ENCODE measurements at regions not wholly inside any gene's neighbourhood (a gene's known extent, or its start where the extent isn't known, plus 50 kb on each side); places are given as distances from the start of the nearest gene placed in this dataset.

DNA sequence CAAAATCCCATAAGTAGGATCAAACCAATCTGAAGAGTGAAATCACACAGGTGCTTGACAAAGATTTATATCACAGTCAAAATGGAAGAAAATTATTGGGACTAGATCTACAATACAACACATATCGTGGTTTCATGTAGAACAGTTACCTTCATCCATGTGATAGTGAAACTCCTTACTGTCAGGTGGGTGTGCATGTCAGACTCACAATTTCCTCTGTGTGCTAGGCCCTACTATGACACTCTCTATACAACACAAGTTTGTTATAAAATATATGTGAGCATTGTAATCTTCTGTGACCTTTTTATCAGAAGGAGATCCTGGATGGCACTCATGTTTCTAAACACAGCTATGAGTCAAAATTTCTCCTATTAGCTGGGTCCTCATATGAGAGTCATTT is 947.0 kb upstream of the TSPY4 start:
- intact Hi-C loops (cut with micrococcal nuclease), result no loop called here

DNA sequence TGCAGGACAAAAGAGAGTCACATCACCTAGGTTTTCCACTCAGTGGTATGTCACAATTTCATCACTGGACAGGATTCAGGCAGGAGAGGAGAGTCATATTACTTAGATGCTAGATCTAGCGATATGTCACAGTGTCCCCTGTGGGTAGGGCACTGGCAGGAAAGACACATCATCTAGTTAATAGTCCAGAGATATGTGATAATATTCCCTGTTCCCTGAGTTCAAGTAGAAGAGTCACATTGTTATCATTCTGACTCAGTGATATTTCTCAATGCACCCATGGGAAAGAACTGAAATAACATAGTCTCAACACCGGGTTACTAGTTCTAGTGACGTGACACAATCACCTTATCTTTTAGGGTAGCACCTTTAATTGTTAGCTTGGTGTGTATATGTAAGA is 944.0 kb upstream of the TSPY4 start:
- intact Hi-C loops (cut with micrococcal nuclease), result no loop called here

DNA sequence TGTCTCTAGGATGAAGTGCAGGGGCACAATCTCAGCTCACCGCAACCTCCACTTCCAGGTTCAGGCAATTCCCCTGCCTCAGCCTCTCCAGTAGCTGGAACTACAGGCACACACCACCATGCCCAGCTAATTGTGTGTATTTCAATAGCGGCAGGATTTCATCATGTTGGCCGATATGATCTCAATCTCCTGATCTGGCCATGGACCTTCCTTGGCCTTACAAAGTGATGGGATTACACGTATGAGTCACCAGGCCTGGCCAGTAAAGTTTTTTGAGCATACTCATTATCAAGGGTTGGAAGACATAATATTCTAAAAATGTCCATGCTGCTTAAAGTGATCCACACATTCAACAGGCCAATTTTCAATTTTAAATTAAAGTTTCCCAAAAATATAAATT is 914.4 kb upstream of the TSPY4 start:
- intact Hi-C loops (cut with micrococcal nuclease), result no loop called here

DNA sequence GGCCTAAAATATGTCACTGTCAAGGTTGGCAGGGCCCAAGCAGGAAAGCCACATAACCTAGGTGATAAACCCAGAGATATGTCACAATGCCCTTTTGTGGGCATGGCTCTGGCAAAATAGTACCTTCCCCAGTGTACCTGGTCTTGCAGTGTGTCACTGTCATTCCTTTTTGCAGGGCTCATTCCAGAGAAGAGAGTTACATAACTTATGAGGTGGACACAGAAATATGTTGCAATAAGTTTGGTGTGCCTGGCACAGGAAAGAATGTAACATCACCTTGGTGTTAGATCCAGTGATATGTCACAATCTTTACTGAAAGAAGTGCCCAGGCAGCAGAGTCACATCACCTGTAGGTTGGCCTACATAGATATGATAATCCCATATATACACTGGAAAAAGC is 910.8 kb upstream of the TSPY4 start:
- intact Hi-C loops (cut with micrococcal nuclease), result no loop called here

GRCh38 chrY:8437510-8437909 is 899.8 kb upstream of the TSPY4 start:
- intact Hi-C loops (cut with micrococcal nuclease), result no loop called here

- intact Hi-C loops (cut with micrococcal nuclease), result no loop called here
Measured at GRCh38 chrY:8442097-8442496, 895.2 kb upstream of the TSPY4 start.

DNA sequence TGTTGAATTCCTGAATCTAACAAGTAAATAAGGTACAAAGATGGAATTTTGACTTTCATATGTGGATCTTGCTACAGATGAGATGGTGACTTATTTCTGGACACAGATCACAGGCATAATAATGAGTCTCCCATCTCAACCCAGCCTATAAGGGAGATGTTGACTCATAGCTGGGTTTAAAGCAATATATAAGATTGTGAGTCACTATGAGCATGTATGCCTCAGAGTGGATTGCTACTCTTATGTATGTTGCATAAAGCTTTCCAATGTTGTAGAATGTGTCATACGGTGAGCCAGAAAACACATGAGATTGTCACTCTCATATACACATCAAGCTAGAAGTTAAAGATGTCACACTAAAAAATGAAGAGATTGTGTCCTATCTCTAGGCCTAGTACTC is 884.3 kb upstream of the TSPY4 start:
- intact Hi-C loops (cut with micrococcal nuclease), result no loop called here

DNA sequence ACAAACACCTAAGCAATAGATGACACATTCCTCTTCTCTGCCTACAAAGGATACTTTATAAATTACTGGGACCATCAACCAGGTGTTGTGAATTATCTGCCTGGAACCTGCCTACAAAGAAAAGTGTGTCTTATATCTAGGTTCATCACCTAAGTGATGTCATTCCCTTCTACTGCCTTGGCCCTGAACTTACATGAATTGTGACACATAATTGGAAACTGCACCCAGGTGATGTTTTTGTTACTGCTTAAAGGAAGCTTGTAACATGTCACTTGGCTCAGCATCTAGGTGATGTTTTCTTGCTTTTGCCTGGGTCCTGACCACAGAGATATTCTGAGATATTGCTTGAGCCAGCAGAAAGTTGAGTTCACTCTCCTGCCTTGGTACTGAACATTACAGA is 870.5 kb upstream of the TSPY4 start:
- intact Hi-C loops (cut with micrococcal nuclease), result no loop called here

- intact Hi-C loops (cut with micrococcal nuclease), result loop anchor here (10.0 kb wide), 1 partner anchor 65 kb away; no protein-coding TSS in a partner anchor
Measured at GRCh38 chrY:8470249-8470648, 867.0 kb upstream of the TSPY4 start.

DNA sequence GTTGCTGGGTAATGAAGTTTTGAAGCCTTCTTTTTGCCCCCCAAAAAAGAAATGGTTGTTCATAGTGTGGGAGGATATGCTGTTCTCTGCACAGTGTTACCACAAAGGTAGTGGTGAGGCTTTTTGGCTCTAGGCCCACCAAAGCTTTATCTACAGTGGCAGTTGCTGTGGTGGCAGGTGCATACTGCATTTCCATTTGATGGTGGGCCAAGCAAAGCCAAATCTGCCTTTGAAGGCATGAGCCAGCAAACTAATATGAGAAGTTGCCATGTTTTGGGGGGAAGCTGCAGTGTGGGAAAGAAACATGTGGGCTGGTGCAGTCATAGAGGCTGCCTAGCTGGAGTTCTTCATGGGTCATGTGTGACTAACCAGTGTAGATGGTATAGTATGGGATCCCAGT is 858.1 kb upstream of the TSPY4 start:
- intact Hi-C loops (cut with micrococcal nuclease), result loop anchor here (10.0 kb wide), 1 partner anchor 56 kb away; no protein-coding TSS in a partner anchor

- intact Hi-C loops (cut with micrococcal nuclease), result no loop called here
Measured at GRCh38 chrY:8488955-8489354, 848.3 kb upstream of the TSPY4 start.

DNA sequence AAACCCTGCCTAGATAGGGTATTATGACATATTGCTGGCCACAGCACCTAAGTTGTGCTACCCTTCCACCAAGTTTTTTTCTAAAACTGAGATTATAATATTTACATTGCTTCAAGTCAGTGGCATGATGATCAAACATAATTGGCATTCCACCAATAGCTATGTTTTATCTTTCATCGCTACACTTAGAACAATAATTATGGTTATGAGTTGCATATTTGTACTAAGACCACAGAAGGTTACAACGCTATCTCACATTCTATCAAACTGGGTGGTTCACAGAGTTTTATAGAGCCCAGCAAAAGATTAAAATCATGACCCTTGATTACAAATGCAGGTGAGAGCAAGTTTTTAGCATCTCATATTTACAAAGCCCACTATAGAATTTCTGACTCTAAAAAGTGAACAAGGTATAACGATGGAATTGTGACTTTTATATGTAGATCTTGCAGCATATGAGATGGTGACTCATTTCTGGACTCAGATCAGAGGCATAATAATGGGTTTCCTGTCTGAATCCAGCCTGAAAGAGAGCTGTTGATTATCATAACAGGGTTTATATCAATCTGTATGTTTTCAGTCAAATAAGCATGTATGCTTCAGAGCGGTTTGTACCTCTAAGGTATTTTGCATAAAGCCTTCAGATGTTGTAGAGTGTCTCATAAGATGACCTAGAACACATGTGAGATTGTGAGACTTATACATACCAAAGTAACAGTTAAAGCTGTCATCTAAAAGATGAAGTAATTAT is 847.2 kb upstream of the TSPY4 start:
- intact Hi-C loops (cut with micrococcal nuclease), result no loop called here

DNA sequence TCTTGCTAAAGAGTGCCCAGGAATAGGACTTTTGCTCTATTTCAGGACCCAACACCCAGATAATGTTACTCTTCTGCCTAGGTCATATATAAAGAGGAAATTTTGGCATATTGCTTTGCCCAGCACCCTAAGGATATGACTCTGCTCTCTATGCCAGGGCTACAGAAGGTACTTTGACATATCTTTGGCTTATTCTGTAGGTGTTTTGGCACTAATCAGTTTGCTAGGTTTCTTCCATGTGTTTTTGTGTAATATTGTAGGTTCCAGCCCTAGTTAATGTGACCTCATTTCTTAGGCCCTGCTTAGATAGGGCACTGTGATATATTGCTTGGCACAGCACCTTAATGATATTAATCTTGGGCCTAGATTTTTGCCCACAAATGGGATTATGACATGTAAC is 842.9 kb upstream of the TSPY4 start:
- intact Hi-C loops (cut with micrococcal nuclease), result no loop called here

GRCh38 chrY:8495243-8495642 is 842.0 kb upstream of the TSPY4 start:
- intact Hi-C loops (cut with micrococcal nuclease), result no loop called here

- intact Hi-C loops (cut with micrococcal nuclease), result no loop called here
Measured at GRCh38 chrY:8500888-8501287, 836.4 kb upstream of the TSPY4 start.

DNA sequence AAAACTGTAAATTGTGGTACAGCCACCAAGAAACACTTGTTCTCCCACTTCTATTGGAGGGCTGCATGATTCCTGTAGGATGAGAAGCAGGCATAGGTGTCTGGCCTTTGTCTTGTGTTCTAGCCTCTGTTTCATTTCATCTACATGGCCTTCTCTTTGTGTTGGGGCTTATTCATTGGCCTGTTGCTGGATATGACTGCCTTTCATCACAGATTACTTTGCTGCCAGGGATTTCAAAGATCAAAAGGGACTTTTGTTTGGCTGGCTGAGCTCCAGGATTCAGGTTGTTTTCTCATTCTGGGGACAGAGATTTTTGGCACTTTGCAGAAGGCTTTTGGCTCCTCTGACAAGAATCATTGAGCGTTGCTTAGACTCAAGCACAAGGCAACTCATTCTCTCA is 803.8 kb upstream of the TSPY4 start:
- intact Hi-C loops (cut with micrococcal nuclease), result loop anchor here (10.0 kb wide), 1 partner anchor 59 kb away; no protein-coding TSS in a partner anchor

DNA sequence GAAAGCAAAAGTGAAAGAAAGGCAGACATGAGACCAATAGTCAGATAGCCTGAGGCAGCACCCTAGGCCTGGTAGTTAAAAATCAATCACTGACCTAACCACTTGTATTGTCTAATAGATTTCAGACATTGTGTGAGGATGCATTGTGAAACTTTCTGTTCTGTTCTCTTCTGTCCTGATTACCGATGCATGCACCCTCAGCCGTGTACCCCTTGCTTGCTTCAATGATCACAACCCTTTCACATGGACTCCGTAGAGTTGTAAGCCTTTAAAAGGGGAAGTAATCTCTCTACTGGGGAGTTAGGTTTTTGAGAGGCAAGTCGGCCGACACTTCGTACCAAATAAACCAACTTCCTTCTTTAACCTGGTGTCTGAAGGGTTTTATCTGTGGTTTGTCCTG is 801.6 kb upstream of the TSPY4 start:
- intact Hi-C loops (cut with micrococcal nuclease), result loop anchor here (10.0 kb wide), 1 partner anchor 61 kb away; no protein-coding TSS in a partner anchor

DNA sequence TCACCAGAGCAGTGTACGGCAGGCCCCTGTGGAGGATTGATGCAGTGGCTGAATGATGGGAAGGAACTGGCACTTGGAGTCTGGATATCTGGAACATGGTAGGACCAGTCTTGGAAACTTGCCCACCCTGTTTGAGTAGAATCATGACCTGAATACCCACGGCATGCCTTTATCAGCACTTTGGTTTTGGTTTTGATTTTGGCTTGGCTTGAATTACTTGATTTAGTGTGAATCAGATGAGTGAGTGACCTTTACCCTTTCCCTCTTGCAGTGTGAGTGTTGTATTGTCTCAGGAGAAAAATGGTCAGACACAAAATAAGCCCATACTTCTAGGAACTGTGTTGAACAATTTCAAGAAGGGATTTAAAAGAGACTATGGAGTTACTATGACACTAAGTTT is 801.0 kb upstream of the TSPY4 start:
- intact Hi-C loops (cut with micrococcal nuclease), result loop anchor here (10.0 kb wide), 1 partner anchor 61 kb away; no protein-coding TSS in a partner anchor

DNA sequence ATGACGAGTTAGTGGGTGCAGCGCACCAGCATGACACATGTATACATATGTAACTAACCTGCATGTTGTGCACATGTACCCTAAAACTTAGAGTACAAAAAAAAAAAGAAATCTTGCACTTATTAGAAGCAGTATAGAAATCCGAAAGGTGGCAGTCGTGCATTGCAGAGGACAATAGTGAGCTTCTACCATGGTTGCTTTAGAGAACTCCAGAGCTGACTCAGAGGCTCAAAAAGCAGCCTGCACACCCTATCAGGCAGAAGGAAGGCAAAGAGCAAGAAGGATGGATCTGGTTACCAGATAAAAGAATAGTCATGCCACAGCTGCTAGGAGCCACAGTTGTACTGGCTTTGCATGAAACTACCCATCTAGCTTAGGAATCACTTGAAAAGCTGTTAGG is 796.0 kb upstream of the TSPY4 start:
- intact Hi-C loops (cut with micrococcal nuclease), result no loop called here

GRCh38 chrY:8544715-8545114 is 792.5 kb upstream of the TSPY4 start:
- intact Hi-C loops (cut with micrococcal nuclease), result no loop called here

DNA sequence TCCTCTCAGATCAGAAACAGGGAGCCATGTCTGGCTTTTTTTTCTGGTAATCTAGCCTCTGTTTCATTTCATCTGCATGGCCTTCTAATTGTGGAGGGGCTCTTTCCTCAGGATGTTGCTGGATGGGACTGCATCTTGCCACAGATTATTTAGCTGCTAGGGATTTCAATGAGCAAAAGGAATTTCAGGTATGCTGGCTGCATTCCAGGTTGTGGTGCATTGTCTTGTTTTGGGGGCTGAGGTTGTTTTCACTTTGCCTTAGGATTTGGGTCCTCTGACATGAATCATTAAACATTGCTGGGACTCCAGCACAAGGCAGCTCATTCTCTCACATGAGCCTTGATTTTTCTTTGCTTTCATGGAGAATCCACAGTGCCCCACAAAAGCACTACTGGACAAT is 789.3 kb upstream of the TSPY4 start:
- intact Hi-C loops (cut with micrococcal nuclease), result no loop called here

GRCh38 chrY:8551323-8551722 is 785.9 kb upstream of the TSPY4 start:
- intact Hi-C loops (cut with micrococcal nuclease), result no loop called here

- intact Hi-C loops (cut with micrococcal nuclease), result no loop called here
Measured at GRCh38 chrY:8552168-8552805, 785.0 kb upstream of the TSPY4 start.

Data from T-helper 1 cell treated with Interleukin-12 subunit alpha and Interleukin-12 subunit beta and Interleukin-4 antibody, amounts not matched to agents 30 ng/mL and 1 ng/mL, for 36 hours (primary cell).